IMR-90 (cell line): ENCODE measurements at regions not wholly inside any gene's neighbourhood (a gene's known extent, or its start where the extent isn't known, plus 50 kb on each side); places are given as distances from the start of the nearest gene placed in this dataset.

Source experiments
- ATAC-seq: fragments of 200-7000 bp; cut with Tn5 transposase; 2 replicates; pipeline ENCODE4 v1.9.1; 2020; ENCODE audit warnings: low read depth, mild to moderate bottlenecking, moderate library complexity
- BruUV-seq: library from RNA; stranded (reverse); fragments of 400-500 nt; replicated peaks from 2 replicates; lab custom pipeline; 2021; lab: Mats Ljungman, UMichigan
- CTCF ChIA-PET: fragments of 300-600 bp; formaldehyde crosslinking; extraction: SDS; loops from one replicate; lab custom pipeline; 2021; ENCODE audit warnings: antibody characterized with exemption; lab: Yijun Ruan, JAX
- POLR2A ChIA-PET: fragments of 300-600 bp; sonication (Branson Sonifier 250); formaldehyde crosslinking; loops from one replicate; lab custom pipeline; 2022; ENCODE audit warnings: antibody characterized with exemption; ENCODE audit not compliant: unreplicated experiment; lab: Charles Lee
- DNase-seq: peaks from one replicate; pipeline ENCODE4 v3.0.0; 2013
- H2AFZ ChIP-seq: replicated peaks from 2 replicates; pipeline ENCODE3; 2013; ENCODE audit warnings: low read length, mild to moderate bottlenecking; ENCODE audit not compliant: poor library complexity
- H2AK5ac ChIP-seq: 2 replicates; pipeline ENCODE4 v1.6.1; 2013; ENCODE audit warnings: low read depth, low read length, inconsistent platforms
- H2AK9ac ChIP-seq: replicated peaks from 2 replicates; pipeline ENCODE3; 2013; ENCODE audit warnings: mild to moderate bottlenecking, low read depth, low read length, moderate library complexity; ENCODE audit not compliant: poor library complexity
- H2BK120ac ChIP-seq: 2 replicates; pipeline ENCODE4 v1.6.1; 2013; ENCODE audit warnings: low read depth, low read length, inconsistent platforms
- H2BK15ac ChIP-seq: 3 replicates; pipeline ENCODE4 v1.6.1; 2013; ENCODE audit warnings: low read depth, low read length, inconsistent platforms
- H2BK20ac ChIP-seq: 2 replicates; pipeline ENCODE4 v1.6.1; 2013; ENCODE audit warnings: low read depth, mild to moderate bottlenecking, inconsistent platforms, low read length, moderate library complexity
- H2BK5ac ChIP-seq: 2 replicates; pipeline ENCODE4 v1.6.1; 2013; ENCODE audit warnings: mild to moderate bottlenecking, low read depth, low read length, inconsistent platforms; ENCODE audit not compliant: poor library complexity, severe bottlenecking
- H3K14ac ChIP-seq: replicated peaks from 2 replicates; pipeline ENCODE4 v1.6.1; 2013; ENCODE audit warnings: low read depth, low read length, inconsistent platforms
- H3K18ac ChIP-seq: 2 replicates; pipeline ENCODE4 v1.6.1; 2013; ENCODE audit warnings: low read depth, low read length, control low read depth
- H3K23ac ChIP-seq: 2 replicates; pipeline ENCODE4 v1.6.1; 2013; ENCODE audit warnings: low read depth, low read length, inconsistent platforms
- H3K27ac ChIP-seq: 2 replicates; pipeline ENCODE4 v1.5.1; 2013; ENCODE audit warnings: mild to moderate bottlenecking, control low read depth, low read length; ENCODE audit not compliant: insufficient read depth
- H3K27me3 ChIP-seq: 2 replicates; pipeline ENCODE4 v1.6.1; 2013; ENCODE audit warnings: low read length; ENCODE audit not compliant: control insufficient read depth, insufficient read depth
- H3K36me3 ChIP-seq: 2 replicates; pipeline ENCODE4 v1.6.1; 2013; ENCODE audit warnings: low read length, mixed read lengths; ENCODE audit not compliant: control insufficient read depth, insufficient read depth
- H3K4ac ChIP-seq: 2 replicates; pipeline ENCODE4 v1.6.1; 2013; ENCODE audit warnings: low read depth, low read length, inconsistent platforms
- H3K4me1 ChIP-seq: 2 replicates; pipeline ENCODE4 v1.6.1; 2013; ENCODE audit warnings: low read length, mixed read lengths; ENCODE audit not compliant: control insufficient read depth, insufficient read depth
- H3K4me2 ChIP-seq: 2 replicates; pipeline ENCODE4 v1.6.1; 2013; ENCODE audit warnings: low read depth, mild to moderate bottlenecking, control low read depth, low read length, moderate library complexity
- H3K4me3 ChIP-seq: 2 replicates; pipeline ENCODE4 v1.5.1; 2013; ENCODE audit warnings: low read depth, mild to moderate bottlenecking, control low read depth, low read length, moderate library complexity; ENCODE audit not compliant: insufficient read depth
- H3K56ac ChIP-seq: 2 replicates; pipeline ENCODE4 v1.6.1; 2013; ENCODE audit warnings: low read length, inconsistent platforms; ENCODE audit not compliant: insufficient read depth; ENCODE audit errors: extremely low read depth
- H3K79me1 ChIP-seq, 2 experiments: 2 replicates each; pipeline ENCODE4 v1.6.1; 2013; ENCODE audit warnings: low read length in 2 of 2, inconsistent platforms in 1 of 2, low read depth in 1 of 2
- H3K9ac ChIP-seq: 2 replicates; pipeline ENCODE4 v1.6.1; 2013; ENCODE audit warnings: low read depth, low read length, control low read depth
- H3K9me1 ChIP-seq: 2 replicates; pipeline ENCODE4 v1.6.1; 2013; ENCODE audit warnings: low read length, inconsistent platforms; ENCODE audit not compliant: insufficient read depth
- H3K9me3 ChIP-seq: 2 replicates; pipeline ENCODE4 v1.6.1; 2013; ENCODE audit warnings: low read length; ENCODE audit not compliant: control insufficient read depth, insufficient read depth
- H4K20me1 ChIP-seq: 2 replicates; pipeline ENCODE4 v1.6.1; 2013; ENCODE audit warnings: low read length, inconsistent platforms; ENCODE audit not compliant: insufficient read depth
- H4K5ac ChIP-seq: 2 replicates; pipeline ENCODE4 v1.6.1; 2013; ENCODE audit warnings: mild to moderate bottlenecking, low read depth, low read length, control low read depth
- H4K8ac ChIP-seq, 2 experiments: 2 replicates each; pipeline ENCODE4 v1.6.1; 2013; ENCODE audit warnings: low read depth in 2 of 2, low read length in 2 of 2, control low read depth in 1 of 2, inconsistent platforms in 1 of 2
- H4K91ac ChIP-seq: 2 replicates; pipeline ENCODE4 v1.6.1; 2013; ENCODE audit warnings: low read depth, low read length, inconsistent platforms; ENCODE audit not compliant: insufficient read depth
- RAD21 ChIP-seq: IDR thresholded peaks from 2 replicates; pipeline ENCODE4 v1.6.1; 2012; ENCODE audit warnings: low read length, improper control_type of control experiment
- WGBS, 2 experiments: methylation state at CpG; one replicate each; pipeline versions ENCODE4 v1.1.5 to v1.1.7; 2013; ENCODE audit warnings: missing lambda C conversion rate in 2 of 2; ENCODE audit not compliant: insufficient read length in 1 of 2; ENCODE audit errors: extremely low coverage in 2 of 2; 5-methylcytosine and 5-hydroxymethylcytosine counted together
- dilution Hi-C: fragments of 300-500 bp; cut with HindIII; formaldehyde crosslinking; loops from one replicate; pipeline ENCODE4 v1.14.3; 2018; ENCODE audit warnings: low sequenced_read_pairs; ENCODE audit not compliant: unreplicated experiment
- in situ Hi-C: fragments of 300-500 bp; cut with MboI; formaldehyde crosslinking; loops from 3 replicates; pipeline ENCODE4 v1.14.3; 2019; ENCODE audit warnings: low sequenced_read_pairs, inconsistent platforms, mixed read lengths
- intact Hi-C: fragments of 100-400 bp; cut with micrococcal nuclease; formaldehyde crosslinking; loops from 2 replicates; pipeline ENCODE4 v1.10.0; 2022

DNA sequence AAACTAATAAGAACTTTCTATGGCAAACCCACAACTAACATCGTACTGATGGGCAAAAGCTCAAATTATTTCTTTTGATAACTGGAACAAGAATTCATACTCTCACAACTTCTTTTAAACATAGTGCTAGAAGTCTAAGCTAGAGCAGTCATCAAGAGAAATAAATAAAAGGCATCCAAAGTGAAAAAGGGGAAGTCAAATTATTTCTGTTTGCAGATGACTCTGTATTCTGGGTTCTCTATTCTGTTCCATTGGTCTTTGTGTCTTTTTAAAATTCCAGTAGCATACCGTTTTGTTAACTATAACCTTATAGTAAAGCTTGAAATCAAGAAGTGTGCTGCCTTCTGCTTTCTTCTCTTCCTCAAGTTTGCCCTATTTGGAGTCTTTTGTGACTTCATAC lies 1215.9 kb downstream of the UQCRFS1 start:
- ATAC-seq (no peak), DNase-seq (no peak)
- intact Hi-C loops = no loop called here
- H4K5ac ChIP-seq = no peak overlapping the region
- in situ Hi-C loops = no loop called here
- H2BK5ac ChIP-seq = no peak overlapping the region
- no peak overlapping the region for H3K23ac ChIP-seq
- no peaks in the 10 kb centered on the region for H3K27me3 ChIP-seq
- no peak overlapping the region for H2AK9ac ChIP-seq
- H3K4me1 ChIP-seq = no peaks in the 10 kb centered on the region
- H3K4me2 ChIP-seq = no peak overlapping the region
- no peaks in the 10 kb centered on the region for H3K9me1 ChIP-seq
- H3K36me3 ChIP-seq = no peaks in the 10 kb centered on the region
- no peak overlapping the region for H4K8ac ChIP-seq
- no peak overlapping the region for H2BK15ac ChIP-seq
- no TSS peak for BruUV-seq
- H3K27ac ChIP-seq = no peak overlapping the region
- H3K18ac ChIP-seq = no peak overlapping the region
- no CpG with 5 or more reads among the region's 2 CpGs for WGBS, 2 experiments
- no peak overlapping the region for H3K56ac ChIP-seq
- H4K91ac ChIP-seq = no peak overlapping the region
- H3K9ac ChIP-seq = no peak overlapping the region
- ChIA-PET POLR2A (no interaction called here), CTCF (no interaction called here)
- H2AFZ ChIP-seq = no peak overlapping the region
- peaks cover 9% of the 10 kb centered on the region for H3K9me3 ChIP-seq
- TF ChIP-seq RAD21 = no peak
- H2BK20ac ChIP-seq = no peak overlapping the region
- no peaks in the 10 kb centered on the region for H3K79me1 ChIP-seq
- H3K4ac ChIP-seq = no peak overlapping the region
- H2AK5ac ChIP-seq = no peak overlapping the region
- H2BK120ac ChIP-seq = no peak overlapping the region
- no peak overlapping the region for H3K4me3 ChIP-seq
- H4K20me1 ChIP-seq = no peaks in the 10 kb centered on the region
- dilution Hi-C loops = no loop called here
- H3K14ac ChIP-seq = no peak overlapping the region
